ENCODE measurements at regions not wholly inside any gene's neighbourhood (a gene's known extent, or its start where the extent isn't known, plus 50 kb on each side); places are given as distances from the start of the nearest gene placed in this dataset.

DNA sequence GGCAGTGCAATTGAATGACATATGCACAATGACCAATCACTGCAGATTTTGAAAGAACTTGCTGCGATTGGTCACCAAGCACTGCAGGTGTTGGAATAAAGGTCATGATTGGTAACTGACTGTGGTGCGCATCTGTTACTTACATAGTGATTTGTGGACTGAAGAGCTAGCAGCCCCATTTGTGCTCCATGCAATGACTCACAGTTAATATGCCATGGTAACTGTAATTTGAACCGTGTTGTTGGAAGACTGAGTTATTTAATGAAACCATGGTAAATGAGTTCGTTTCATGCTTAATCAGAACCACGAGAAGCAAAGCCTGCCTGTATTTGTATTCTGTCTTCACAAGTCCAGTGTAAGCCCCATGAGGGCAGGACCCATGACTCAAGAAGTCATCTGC is 220.5 kb downstream of the TJP1 start:
- CTCF ChIA-PET = no interaction called here
- no peak overlapping the region for H2BK20ac ChIP-seq (ENCODE audit: low read depth, low read length)
- no peak overlapping the region for H3K14ac ChIP-seq (replicated peaks; ENCODE audit: low read depth, low read length)
- no peak overlapping the region for H2AK5ac ChIP-seq (ENCODE audit: low read depth, low read length)
- H3K9me1 ChIP-seq (ENCODE audit: insufficient read depth, low read length) = no peaks in the 10 kb centered on the region
- in situ Hi-C loops (cut with MboI; ENCODE audit: low sequenced_read_pairs) (no loop called here), intact Hi-C loops (cut with micrococcal nuclease) (no loop called here), dilution Hi-C loops (cut with HindIII; ENCODE audit: low sequenced_read_pairs, unreplicated experiment) (no loop called here)
- H4K91ac ChIP-seq (ENCODE audit: insufficient read depth, low read depth, low read length) = no peak overlapping the region
- H3K4me2 ChIP-seq (ENCODE audit: low read depth, low read length) = no peak overlapping the region
- no peak for TF ChIP-seq NFE2L2 (IDR thresholded peaks at IDR 0.05; ENCODE audit: low read depth, low read length)
- no peak for TF ChIP-seq SMC3 (IDR thresholded peaks at IDR 0.05; ENCODE audit: low read depth, low read length)
- no peak for TF ChIP-seq BHLHE40 (IDR thresholded peaks at IDR 0.05; ENCODE audit: low read depth, low read length)
- DNase-seq (no peak), ATAC-seq (ENCODE audit: low read depth) (no peak)
- H3K79me1 ChIP-seq (ENCODE audit: low read depth in 1 of 2, low read length in 2 of 2) = no peaks in the 10 kb centered on the region
- H3K4me3 ChIP-seq (ENCODE audit: insufficient read depth, low read depth, low read length) = no peak overlapping the region
- H3K9ac ChIP-seq (ENCODE audit: low read depth, low read length) = no peak overlapping the region
- H3K23ac ChIP-seq (ENCODE audit: low read depth, low read length) = no peak overlapping the region
- no peak overlapping the region for H3K56ac ChIP-seq (ENCODE audit: extremely low read depth, insufficient read depth, low read length)
- no peak overlapping the region for H2AFZ ChIP-seq (replicated peaks; ENCODE audit: low read length, poor library complexity)
- no peak overlapping the region for H3K27ac ChIP-seq (ENCODE audit: insufficient read depth, low read length)
- 48% methylated on average over 3 of the region's 5 CpGs; no CpG with 5 or more reads in 1 of the 2 experiments for whole genome bisulfite sequencing, 2 experiments (ENCODE audit: extremely low coverage in 2 of 2, insufficient read length in 1 of 2)
- H4K20me1 ChIP-seq (ENCODE audit: insufficient read depth, low read length) = no peaks in the 10 kb centered on the region
- H2BK15ac ChIP-seq (ENCODE audit: low read depth, low read length) = no peak overlapping the region
- H2BK120ac ChIP-seq (ENCODE audit: low read depth, low read length) = no peak overlapping the region
- POLR2A ChIA-PET (ENCODE audit: unreplicated experiment) = interaction anchor here (0.7 kb wide), 1 partner anchor 112 kb away, joined by 7 read pairs; no protein-coding TSS in a partner anchor
- no peak overlapping the region for H4K5ac ChIP-seq (ENCODE audit: low read depth, low read length)
- no peak overlapping the region for H2BK5ac ChIP-seq (ENCODE audit: low read depth, low read length, poor library complexity, severe bottlenecking)
- no peaks in the 10 kb centered on the region; the same call in 1 of the 2 replicates for H3K27me3 ChIP-seq (ENCODE audit: control insufficient read depth, insufficient read depth, low read length)
- H3K4ac ChIP-seq (ENCODE audit: low read depth, low read length) = no peak overlapping the region
- H3K4me1 ChIP-seq (ENCODE audit: control insufficient read depth, insufficient read depth, low read length) = no peaks in the 10 kb centered on the region
- no peak overlapping the region for H3K18ac ChIP-seq (ENCODE audit: low read depth, low read length)
- H4K8ac ChIP-seq (ENCODE audit: low read depth in 2 of 2, low read length in 2 of 2) = no peak overlapping the region
- BruUV-seq (replicated peaks) = no TSS peak
- no peaks in the 10 kb centered on the region for H3K36me3 ChIP-seq (ENCODE audit: control insufficient read depth, insufficient read depth, low read length)
- no peaks in the 10 kb centered on the region for H3K9me3 ChIP-seq (ENCODE audit: control insufficient read depth, insufficient read depth, low read length)
- H2AK9ac ChIP-seq (replicated peaks; ENCODE audit: low read depth, low read length, poor library complexity) = no peak overlapping the region
